ENCODE measurements at regions not wholly inside any gene's neighbourhood (a gene's known extent, or its start where the extent isn't known, plus 50 kb on each side); places are given as distances from the start of the nearest gene placed in this dataset.
"Not testable (repeated sequence)": the region's sequence is repeated elsewhere in the genome, so short reads cannot be mapped to it uniquely, and the experiment has no call there.

DNA sequence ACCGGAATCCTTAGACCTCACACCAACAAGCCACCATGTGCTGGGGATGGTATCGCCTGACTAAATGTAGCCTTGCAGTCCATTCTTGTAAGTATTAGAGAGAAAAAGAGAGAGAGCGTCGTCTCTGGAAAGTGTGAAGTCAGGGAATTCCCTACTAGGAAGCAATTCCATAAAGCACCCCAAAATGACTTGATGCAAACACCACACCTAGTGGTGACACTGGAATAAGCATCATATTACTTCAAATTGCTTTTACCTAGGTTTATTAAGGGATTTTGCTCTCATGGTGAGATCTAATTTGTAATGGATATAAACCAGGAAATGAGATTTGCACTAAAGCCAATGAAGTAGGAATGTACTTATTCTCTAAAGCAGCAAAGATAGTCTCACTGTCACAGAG is 111.4 kb upstream of the METTL9 start:
- not testable (repeated sequence) for DNase-seq

- DNase-seq = not testable (repeated sequence)
Measured at GRCh38 chr16:21499046-21499445, 100.3 kb upstream of the METTL9 start.

DNA sequence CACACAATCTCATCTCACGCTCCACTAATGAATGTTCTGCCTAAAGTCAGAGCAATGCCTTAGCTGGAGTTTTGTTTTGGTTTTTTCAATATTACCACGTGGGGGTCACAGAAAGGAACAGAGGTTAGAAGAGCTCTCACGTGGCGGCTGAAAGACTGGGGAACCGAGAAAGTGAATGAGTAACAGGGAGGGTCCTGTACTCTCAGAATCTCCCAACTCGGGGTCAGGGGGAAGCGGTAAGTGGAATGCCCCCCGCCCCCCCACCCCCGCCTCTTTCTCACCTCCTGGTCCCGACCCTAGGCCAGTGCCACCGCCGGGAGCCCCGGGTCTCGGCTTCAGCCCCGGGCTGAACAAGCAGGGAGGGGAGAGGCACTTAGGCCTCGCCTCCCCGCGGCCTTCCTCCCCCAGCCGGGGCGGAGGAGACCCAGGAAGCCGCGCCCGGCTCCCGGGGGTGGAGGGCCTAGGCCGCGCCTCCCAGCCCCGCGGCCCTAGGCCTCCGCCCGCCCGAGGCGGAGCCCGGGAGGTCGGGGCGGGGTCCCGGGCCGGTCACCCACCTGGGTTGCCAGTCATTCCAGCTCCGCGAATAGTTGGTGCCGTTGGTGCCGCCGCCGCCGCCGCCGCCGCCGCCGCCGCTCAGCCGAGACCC is 98.0 kb upstream of the METTL9 start:
- not testable (repeated sequence) for DNase-seq

DNA sequence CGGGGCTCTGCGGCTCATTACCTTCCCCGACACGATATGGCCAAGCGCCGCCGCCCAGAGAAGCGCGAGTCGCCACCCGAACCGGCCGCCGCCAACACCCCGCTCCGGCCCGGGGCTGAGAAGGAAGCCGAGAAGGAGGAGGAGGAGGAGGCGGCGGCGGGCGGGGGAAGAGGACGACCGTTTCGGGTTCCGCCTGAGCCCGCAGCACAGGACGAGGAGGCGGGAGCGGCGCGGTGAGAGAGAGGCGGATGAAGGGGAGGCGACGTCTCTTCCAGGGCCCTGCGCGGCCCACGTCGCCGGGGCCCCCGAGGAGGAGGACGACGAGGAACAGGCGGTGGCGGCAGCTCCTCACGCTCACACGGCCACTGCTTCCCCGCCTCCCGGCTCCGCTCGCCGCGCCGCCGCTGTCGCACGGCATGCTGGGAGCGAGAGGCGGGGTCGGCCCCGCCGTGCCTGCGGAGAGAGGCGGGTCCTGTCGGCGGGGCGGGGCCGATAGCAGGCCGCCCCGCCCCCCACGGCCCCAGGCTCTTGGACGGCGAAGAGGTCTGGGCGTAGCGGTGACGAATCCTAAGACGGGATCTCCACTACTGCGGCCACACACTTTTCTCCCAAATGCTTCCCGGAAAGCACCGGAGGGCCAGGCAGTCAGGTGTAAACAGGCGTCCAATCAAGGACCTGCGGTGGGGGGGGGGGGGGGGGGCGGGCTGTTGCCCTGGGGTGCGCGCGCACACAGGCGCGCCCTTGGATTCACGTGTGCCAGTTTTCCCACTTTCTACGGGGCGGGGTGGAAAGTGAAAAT is 97.3 kb upstream of the METTL9 start:
- DNase-seq = peak; percentile 100

DNA sequence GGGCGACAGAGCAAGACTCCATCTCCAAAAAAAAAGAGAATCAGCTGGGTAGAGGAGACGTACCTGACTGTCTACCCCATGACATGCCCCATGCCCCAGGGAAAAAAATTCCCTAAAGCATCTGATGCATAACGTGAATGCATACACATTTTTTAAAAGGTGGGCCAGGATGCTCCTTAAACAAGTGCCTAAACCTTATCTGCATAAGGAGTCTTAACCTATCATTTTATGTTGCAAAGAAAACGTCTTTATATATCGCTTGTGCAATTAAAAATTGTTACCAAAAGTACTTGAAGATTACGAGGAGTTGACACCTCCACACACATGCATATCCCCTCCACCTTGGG is 95.8 kb upstream of the METTL9 start:
- not testable (repeated sequence) for DNase-seq

GRCh38 chr16:21503941-21504832 is 95.2 kb upstream of the METTL9 start:
- DNase-seq = not testable (repeated sequence)

GRCh38 chr16:21505751-21506520 is 93.4 kb upstream of the METTL9 start:
- DNase-seq = not testable (repeated sequence)

GRCh38 chr16:21506857-21507456 is 92.4 kb upstream of the METTL9 start:
- DNase-seq = not testable (repeated sequence)

GRCh38 chr16:21507631-21508305 is 91.6 kb upstream of the METTL9 start:
- DNase-seq = not testable (repeated sequence)

- DNase-seq = not testable (repeated sequence)
Measured at GRCh38 chr16:21508661-21509436, 90.5 kb upstream of the METTL9 start.

DNA sequence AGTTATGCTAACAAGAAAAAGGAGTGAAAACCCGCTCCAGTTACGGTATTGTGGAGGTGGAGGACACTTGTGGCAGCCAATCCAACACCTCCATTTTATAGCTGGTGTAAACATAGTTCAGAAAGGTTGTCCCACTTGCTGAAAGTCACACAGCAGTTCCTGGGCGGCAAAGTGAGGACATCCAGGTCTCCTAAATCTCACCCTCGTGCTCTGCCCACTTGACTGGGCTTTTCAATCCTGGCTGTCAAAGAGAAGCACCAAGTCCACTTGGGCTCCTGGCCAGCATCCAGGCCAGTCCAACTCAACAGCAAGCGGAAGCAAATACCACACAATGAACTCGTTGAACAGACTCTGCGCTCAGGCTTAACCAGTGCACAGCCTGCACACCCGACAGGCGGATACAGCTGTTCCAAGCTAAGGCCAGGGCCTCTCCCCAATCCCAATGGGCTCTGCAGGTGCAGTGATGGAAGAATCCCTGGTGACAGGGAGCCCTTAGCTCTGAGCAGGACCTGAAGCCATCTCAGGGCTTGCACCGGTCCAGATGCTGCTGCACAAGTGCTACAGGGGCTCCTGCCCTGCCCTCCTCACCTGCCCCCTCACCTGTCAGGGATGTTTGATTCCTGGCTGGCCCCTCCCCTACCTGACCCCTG is 89.8 kb upstream of the METTL9 start:
- not testable (repeated sequence) for DNase-seq

GRCh38 chr16:21510869-21511255 is 88.5 kb upstream of the METTL9 start:
- not testable (repeated sequence) for DNase-seq

DNA sequence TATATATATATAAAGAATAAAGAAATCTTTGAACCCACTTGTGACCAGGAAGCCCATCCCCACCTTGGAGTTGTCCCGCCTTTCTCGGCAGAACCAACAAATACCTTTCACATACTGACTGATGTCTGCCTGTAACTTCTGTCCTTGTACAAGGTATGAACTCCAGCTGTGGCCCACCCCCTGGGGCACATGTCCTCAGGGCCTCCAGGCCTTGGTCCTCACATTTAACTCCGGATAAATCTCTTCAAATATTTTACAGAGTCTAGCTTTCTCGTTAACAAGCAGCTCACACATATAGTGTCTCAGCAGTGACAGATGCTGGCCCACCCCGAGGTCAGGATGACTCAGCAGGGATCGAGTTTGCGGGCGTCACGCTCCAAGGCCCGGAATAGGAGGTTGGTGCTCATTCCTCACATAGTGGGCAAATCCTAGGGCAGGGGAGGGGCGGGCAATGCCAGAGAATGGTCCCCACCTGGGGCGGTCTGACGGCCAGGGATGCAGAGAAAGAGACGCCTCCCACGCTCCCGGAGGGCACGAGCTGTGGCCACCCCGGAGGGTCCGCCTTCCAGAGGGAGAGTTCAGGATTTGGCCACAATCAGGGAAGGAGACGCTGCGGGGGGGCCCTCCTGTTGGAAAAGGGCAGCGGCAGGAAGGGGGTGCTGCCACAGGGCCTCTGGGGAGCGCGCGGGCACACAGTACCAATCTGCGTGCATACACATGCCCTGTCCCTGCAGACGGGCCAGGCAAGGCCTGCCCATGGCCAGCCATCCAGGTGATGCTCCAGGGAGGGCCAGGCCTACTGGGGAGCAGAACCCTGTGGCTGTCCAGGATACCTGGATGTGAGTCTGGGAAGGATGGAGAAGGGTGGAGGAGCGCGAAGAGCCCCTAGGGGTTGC is 87.8 kb upstream of the METTL9 start:
- DNase-seq = peak; percentile 63

DNA sequence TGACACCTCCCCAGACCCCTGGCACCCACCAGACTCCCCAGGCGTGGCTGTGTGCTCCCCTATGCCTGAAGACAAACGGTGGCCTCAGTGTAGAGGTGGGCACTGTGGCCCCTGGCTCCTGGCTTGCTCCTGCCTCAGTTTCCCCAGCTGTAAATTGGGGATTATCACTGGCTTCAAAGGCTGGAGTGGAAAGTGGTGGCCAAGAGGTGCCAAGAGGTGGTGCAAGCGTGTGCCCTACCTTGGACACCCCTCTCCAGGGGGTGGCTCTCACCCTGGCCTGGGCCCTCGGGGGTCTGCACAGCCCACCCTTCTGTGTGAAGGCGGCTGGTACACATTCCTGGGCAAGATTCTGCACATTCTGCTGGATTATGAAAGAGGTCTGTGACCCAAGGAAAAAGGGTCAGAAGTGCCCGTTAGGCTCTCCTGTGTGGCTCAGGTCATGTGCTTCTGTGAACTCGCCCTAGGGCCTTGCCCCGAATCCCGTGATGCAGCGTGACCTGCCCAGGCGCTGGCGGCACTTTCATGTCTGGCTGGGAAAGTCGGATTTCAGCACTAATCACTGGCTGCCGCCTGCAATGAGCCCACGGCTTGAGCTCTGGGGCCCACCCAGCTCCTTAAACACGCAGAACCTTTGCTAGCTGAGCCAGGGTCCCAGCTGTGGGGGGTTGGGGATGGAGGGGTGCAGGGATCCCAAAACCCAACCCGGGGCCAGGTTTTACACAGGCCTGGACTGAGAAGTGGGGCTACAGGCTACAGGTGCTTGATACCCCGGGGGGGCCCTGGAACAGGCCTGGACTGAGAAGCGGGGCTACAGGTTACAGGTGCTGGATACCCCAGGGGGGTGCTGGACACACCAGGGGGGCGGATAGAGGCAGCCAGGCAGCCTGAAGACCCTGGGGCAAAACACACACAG is 86.8 kb upstream of the METTL9 start:
- peak; percentile 10 for DNase-seq

GRCh38 chr16:21513337-21513741 is 86.0 kb upstream of the METTL9 start:
- DNase-seq = peak; percentile 33

DNA sequence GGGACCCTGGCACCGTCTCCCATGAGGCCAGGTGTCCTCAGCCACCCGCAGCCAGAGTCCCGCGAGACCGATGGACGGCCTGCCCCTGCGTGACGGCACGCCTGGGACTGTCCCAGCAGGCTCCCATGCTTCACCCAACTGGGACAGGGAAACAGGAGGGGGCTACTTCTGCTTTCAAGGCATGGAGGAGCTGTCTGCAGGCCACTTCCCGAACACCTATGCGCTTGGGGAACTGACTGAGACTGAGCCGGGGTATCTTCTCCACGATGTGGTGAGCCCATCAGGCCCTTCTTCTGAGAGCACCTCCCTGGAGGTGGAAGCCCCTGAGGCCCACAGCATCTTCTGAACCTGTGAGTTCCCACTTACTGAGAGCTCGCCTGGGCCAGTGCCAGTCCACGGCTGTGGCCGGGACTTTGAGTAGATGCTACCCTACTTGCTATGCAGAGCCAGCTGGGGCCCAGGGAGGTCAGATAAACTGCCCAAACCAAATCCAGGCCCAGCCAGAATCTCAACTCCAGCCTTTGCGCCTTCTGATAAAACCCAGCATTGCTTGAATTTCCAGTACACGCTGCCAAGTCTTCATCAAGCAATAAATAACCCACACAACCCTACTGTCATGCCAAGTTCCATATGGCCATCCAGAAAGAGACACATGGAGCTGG is 85.4 kb upstream of the METTL9 start:
- peak; percentile 6 for DNase-seq

DNA sequence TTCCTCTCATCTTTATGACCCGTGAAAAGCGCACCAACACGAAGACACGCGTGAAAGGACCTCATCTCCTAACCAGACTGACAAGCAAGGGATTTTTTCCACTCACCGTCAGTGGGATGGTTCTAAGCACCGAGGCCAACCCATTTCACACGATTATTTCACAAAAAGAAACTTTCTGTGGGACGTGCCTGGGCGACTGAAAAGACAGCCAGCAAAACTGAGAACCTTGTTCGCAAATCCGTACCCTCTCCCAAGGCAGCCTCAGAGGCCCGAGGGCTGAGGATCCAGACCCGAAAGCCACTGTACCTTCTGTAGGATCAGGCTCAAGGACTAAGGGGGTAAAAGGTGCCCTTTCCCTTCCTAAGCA is 84.9 kb upstream of the METTL9 start:
- not testable (repeated sequence) for DNase-seq

All from right kidney (tissue), 1 donor.